Stromal cell of bone marrow (primary cell): ENCODE measurements at regions not wholly inside any gene's neighbourhood (a gene's known extent, or its start where the extent isn't known, plus 50 kb on each side); places are given as distances from the start of the nearest gene placed in this dataset.

Experiments
- DNase-seq: peaks from one replicate; pipeline ENCODE4 v3.0.0-alpha.2; 2012; ENCODE audit warnings: low read depth

GRCh38 chr1:87783315-87783714 is 454.6 kb downstream of the LMO4 start:
- no peak for DNase-seq

GRCh38 chr1:87785386-87785785 is 456.7 kb downstream of the LMO4 start:
- DNase-seq, result no peak

GRCh38 chr1:87786229-87786628 is 457.5 kb downstream of the LMO4 start:
- no peak for DNase-seq

- no peak for DNase-seq
Observed at GRCh38 chr1:87786861-87787545, 458.3 kb downstream of the LMO4 start.

- DNase-seq, result no peak
Observed at GRCh38 chr1:87787551-87787950, 458.9 kb downstream of the LMO4 start.

- DNase-seq, result no peak
Observed at GRCh38 chr1:87790756-87791155, 462.1 kb downstream of the LMO4 start.

- DNase-seq, result no peak
Observed at GRCh38 chr1:87791931-87792740, 463.5 kb downstream of the LMO4 start.

GRCh38 chr1:87794788-87795614 is 466.3 kb downstream of the LMO4 start:
- no peak for DNase-seq

- no peak for DNase-seq
Observed at GRCh38 chr1:87795615-87796337, 467.1 kb downstream of the LMO4 start.

- DNase-seq, result no peak
Observed at GRCh38 chr1:87796471-87796901, 467.8 kb downstream of the LMO4 start.

GRCh38 chr1:87799451-87799850 is 470.8 kb downstream of the LMO4 start:
- no peak for DNase-seq

- DNase-seq, result no peak
Observed at GRCh38 chr1:87800006-87800405, 471.3 kb downstream of the LMO4 start.

- no peak for DNase-seq
Observed at GRCh38 chr1:87803375-87803774, 474.7 kb downstream of the LMO4 start.

- DNase-seq, result no peak
Observed at GRCh38 chr1:87804128-87804527, 475.4 kb downstream of the LMO4 start.

- no peak for DNase-seq
Observed at GRCh38 chr1:87805666-87806378, 477.1 kb downstream of the LMO4 start.

- no peak for DNase-seq
Observed at GRCh38 chr1:87806379-87807094, 477.9 kb downstream of the LMO4 start.

- DNase-seq, result no peak
Observed at GRCh38 chr1:87810166-87810565, 481.5 kb downstream of the LMO4 start.

GRCh38 chr1:87812871-87813577 is 484.3 kb downstream of the LMO4 start:
- DNase-seq, result no peak

GRCh38 chr1:87814573-87814972 is 485.9 kb downstream of the LMO4 start:
- DNase-seq, result no peak

- DNase-seq, result no peak
Observed at GRCh38 chr1:87816646-87817045, 488.0 kb downstream of the LMO4 start.
